GM23338 (cell line): ENCODE measurements at regions not wholly inside any gene's neighbourhood (a gene's known extent, or its start where the extent isn't known, plus 50 kb on each side); places are given as distances from the start of the nearest gene placed in this dataset.

Source experiments
- ATAC-seq: fragments of 200-7000 bp; cut with Tn5 transposase; 3 replicates; pipeline ENCODE4 v1.9.1; 2020
- DNase-seq: peaks from one replicate; pipeline ENCODE4 v3.0.0-alpha.2; 2015; ENCODE audit warnings: low spot score
- H2AFZ ChIP-seq: fragments of 200-600 bp; sonication (generic); 2 replicates; pipeline ENCODE4 v1.8.0; 2016; ENCODE audit warnings: antibody characterized with exemption, mild to moderate bottlenecking, moderate library complexity
- H3F3A ChIP-seq: fragments of 200-600 bp; sonication (generic); replicated peaks from 2 replicates; pipeline ENCODE4 v1.8.0; 2017; ENCODE audit warnings: antibody characterized with exemption, mixed run types, low read depth
- H3K27ac ChIP-seq: fragments of 200-600 bp; sonication (generic); 2 replicates; pipeline ENCODE4 v1.6.1; 2016; ENCODE audit warnings: low read depth
- H3K27me3 ChIP-seq: fragments of 200-600 bp; sonication (generic); 2 replicates; pipeline ENCODE4 v1.8.0; 2016; ENCODE audit warnings: mild to moderate bottlenecking, mixed run types, moderate library complexity; ENCODE audit not compliant: insufficient read depth
- H3K36me3 ChIP-seq: fragments of 200-600 bp; sonication (generic); 2 replicates; pipeline ENCODE4 v1.8.0; 2016; ENCODE audit warnings: mild to moderate bottlenecking; ENCODE audit not compliant: insufficient read depth
- H3K4me1 ChIP-seq: fragments of 200-600 bp; sonication (generic); 2 replicates; pipeline ENCODE4 v1.8.0; 2016; ENCODE audit warnings: mild to moderate bottlenecking, moderate library complexity; ENCODE audit not compliant: insufficient read depth
- H3K4me2 ChIP-seq: fragments of 200-600 bp; sonication (generic); 2 replicates; pipeline ENCODE4 v1.7.1; 2017; ENCODE audit warnings: mixed run types
- H3K4me3 ChIP-seq: fragments of 200-600 bp; sonication (generic); 2 replicates; pipeline ENCODE4 v1.6.1; 2016; ENCODE audit warnings: mixed run types
- H3K79me2 ChIP-seq: fragments of 200-600 bp; sonication (generic); replicated peaks from 2 replicates; pipeline ENCODE4 v1.8.0; 2017; ENCODE audit warnings: mild to moderate bottlenecking; ENCODE audit not compliant: insufficient read depth
- H3K9me2 ChIP-seq: fragments of 200-600 bp; sonication (generic); 2 replicates; pipeline ENCODE4 v1.8.0; 2017; ENCODE audit not compliant: insufficient read depth
- H4K20me1 ChIP-seq: fragments of 200-600 bp; sonication (generic); replicated peaks from 2 replicates; pipeline ENCODE4 v1.8.0; 2017; ENCODE audit warnings: mild to moderate bottlenecking; ENCODE audit not compliant: insufficient read depth
- H3K27ac Mint-ChIP-seq: 2 replicates; pipeline ENCODE4 v1.8.0; 2020; ENCODE audit warnings: inconsistent platforms, mild to moderate bottlenecking, moderate library complexity, mixed read lengths
- H3K27me3 Mint-ChIP-seq: 3 replicates; pipeline ENCODE4 v1.8.0; 2022; ENCODE audit warnings: low read depth, mild to moderate bottlenecking, moderate library complexity, mixed read lengths, inconsistent platforms; ENCODE audit not compliant: insufficient read depth, poor library complexity
- H3K36me3 Mint-ChIP-seq: 3 replicates; pipeline ENCODE4 v1.8.0; 2021; ENCODE audit warnings: low read depth, mild to moderate bottlenecking, inconsistent platforms, moderate library complexity, mixed read lengths
- H3K4me1 Mint-ChIP-seq: 3 replicates; pipeline ENCODE4 v1.8.0; 2020; ENCODE audit warnings: mild to moderate bottlenecking, inconsistent platforms, mixed read lengths
- H3K4me3 Mint-ChIP-seq: 3 replicates; pipeline ENCODE4 v1.8.0; 2021; ENCODE audit warnings: moderate library complexity, mild to moderate bottlenecking, inconsistent platforms, mixed read lengths
- H3K9me3 Mint-ChIP-seq: 3 replicates; pipeline ENCODE4 v1.8.0; 2020; ENCODE audit warnings: moderate library complexity, mild to moderate bottlenecking, inconsistent platforms, mixed read lengths
- CREB1 ChIP-seq: fragments of 250-450 bp; sonication (Bioruptor Pico); IDR thresholded peaks from 2 replicates; pipeline ENCODE4 v1.5.0; 2020; ENCODE audit warnings: low read depth, mild to moderate bottlenecking, moderate library complexity
- EZH2 ChIP-seq: fragments of 200-600 bp; sonication (generic); IDR thresholded peaks from one replicate; pipeline ENCODE4 v1.8.0; 2017; ENCODE audit warnings: antibody characterized with exemption, mild to moderate bottlenecking, low read depth; ENCODE audit not compliant: unreplicated experiment
- EZH2phosphoT487 ChIP-seq: fragments of 200-600 bp; sonication (generic); IDR thresholded peaks from one replicate; pipeline ENCODE4 v1.8.1; 2018; ENCODE audit warnings: antibody characterized with exemption; ENCODE audit not compliant: unreplicated experiment
- JUNB ChIP-seq: IDR thresholded peaks from one replicate; pipeline ENCODE4 v1.6.1; 2016; ENCODE audit warnings: antibody characterized with exemption; ENCODE audit not compliant: unreplicated experiment
- NANOG ChIP-seq: IDR thresholded peaks from 2 replicates; pipeline ENCODE4 v1.6.1; 2016; ENCODE audit warnings: antibody characterized with exemption, borderline replicate concordance
- POLR2AphosphoS5 ChIP-seq: IDR thresholded peaks from 2 replicates; pipeline ENCODE4 v1.6.1; 2016; ENCODE audit warnings: antibody characterized with exemption, low read depth
- STAT1 ChIP-seq: IDR thresholded peaks from one replicate; pipeline ENCODE4 v1.6.1; 2016; ENCODE audit warnings: antibody characterized with exemption; ENCODE audit not compliant: unreplicated experiment
- ZNF114 ChIP-seq: fragments of 250-450 bp; sonication (Bioruptor Pico); IDR thresholded peaks from 2 replicates; pipeline ENCODE4 v1.5.0; 2020; ENCODE audit warnings: mild to moderate bottlenecking, moderate library complexity
- ZNF331 ChIP-seq: fragments of 250-450 bp; sonication (Bioruptor Pico); IDR thresholded peaks from 2 replicates; pipeline ENCODE4 v1.5.0; 2020; ENCODE audit warnings: low read depth, mild to moderate bottlenecking, moderate library complexity
- TF ChIP-seq, protein P1 (sequence below), 2 experiments: fragments of 200-600 bp in 1 of 2; sonication (generic) in 1 of 2; conservative IDR thresholded peaks; 2 replicates each; pipeline versions ENCODE4 v1.5.1 to v1.6.1; 2016 to 2017; ENCODE audit warnings: antibody characterized with exemption in 2 of 2, low read depth in 2 of 2, mild to moderate bottlenecking in 2 of 2, moderate library complexity in 1 of 2
- TF ChIP-seq, protein P2 (sequence below): IDR thresholded peaks from one replicate; pipeline ENCODE4 v1.6.1; 2018; ENCODE audit warnings: antibody characterized with exemption; ENCODE audit not compliant: unreplicated experiment
- TF ChIP-seq, protein P3 (sequence below): IDR thresholded peaks from 2 replicates; pipeline ENCODE4 v1.6.1; 2016; ENCODE audit warnings: antibody characterized with exemption

DNA sequence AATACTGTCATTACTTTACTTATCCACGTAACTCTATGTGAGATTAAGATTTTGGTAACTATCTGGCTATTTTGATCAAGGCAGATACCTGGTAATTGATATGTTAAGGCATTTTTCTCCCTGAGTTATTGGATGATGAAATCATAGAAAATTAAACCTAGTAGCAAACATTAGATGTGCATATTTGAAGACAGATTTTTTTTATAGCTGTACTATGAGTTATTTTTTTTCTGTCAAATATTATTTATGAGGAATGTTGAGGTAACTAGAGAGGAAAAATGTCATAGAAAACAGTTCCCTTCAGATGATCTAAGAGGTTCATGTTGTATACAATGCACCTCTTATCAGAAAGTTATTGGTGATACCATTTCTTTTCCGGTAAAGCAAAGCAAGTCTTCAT, 64.9 kb upstream of the SLC38A2 start:
- Histone ChIP-seq H3K4me1 (peaks cover 4% of the 10 kb centered on the region), H3K27me3 (no peaks in the 10 kb centered on the region), H3K79me2 (no peaks in the 10 kb centered on the region), H4K20me1 (no peaks in the 10 kb centered on the region), H3K36me3 (no peaks in the 10 kb centered on the region), H3K9me2 (no peaks in the 10 kb centered on the region), H3K4me2 (no peak overlapping the region), H2AFZ (no peak overlapping the region), H3F3A (no peaks in the 10 kb centered on the region), H3K27ac (no peak overlapping the region), H3K4me3 (no peak overlapping the region)
- Mint-ChIP-seq H3K4me3 (no peak overlapping the region), H3K27ac (no peak overlapping the region), H3K4me1 (peaks cover 19% of the 10 kb centered on the region), H3K9me3 (no peaks in the 10 kb centered on the region), H3K27me3 (no peaks in the 10 kb centered on the region), H3K36me3 (no peaks in the 10 kb centered on the region)
- TF ChIP-seq CREB1 = no peak
- no peak for TF ChIP-seq STAT1
- TF ChIP-seq POLR2AphosphoS5 = no peak
- TF ChIP-seq, protein P1, sequence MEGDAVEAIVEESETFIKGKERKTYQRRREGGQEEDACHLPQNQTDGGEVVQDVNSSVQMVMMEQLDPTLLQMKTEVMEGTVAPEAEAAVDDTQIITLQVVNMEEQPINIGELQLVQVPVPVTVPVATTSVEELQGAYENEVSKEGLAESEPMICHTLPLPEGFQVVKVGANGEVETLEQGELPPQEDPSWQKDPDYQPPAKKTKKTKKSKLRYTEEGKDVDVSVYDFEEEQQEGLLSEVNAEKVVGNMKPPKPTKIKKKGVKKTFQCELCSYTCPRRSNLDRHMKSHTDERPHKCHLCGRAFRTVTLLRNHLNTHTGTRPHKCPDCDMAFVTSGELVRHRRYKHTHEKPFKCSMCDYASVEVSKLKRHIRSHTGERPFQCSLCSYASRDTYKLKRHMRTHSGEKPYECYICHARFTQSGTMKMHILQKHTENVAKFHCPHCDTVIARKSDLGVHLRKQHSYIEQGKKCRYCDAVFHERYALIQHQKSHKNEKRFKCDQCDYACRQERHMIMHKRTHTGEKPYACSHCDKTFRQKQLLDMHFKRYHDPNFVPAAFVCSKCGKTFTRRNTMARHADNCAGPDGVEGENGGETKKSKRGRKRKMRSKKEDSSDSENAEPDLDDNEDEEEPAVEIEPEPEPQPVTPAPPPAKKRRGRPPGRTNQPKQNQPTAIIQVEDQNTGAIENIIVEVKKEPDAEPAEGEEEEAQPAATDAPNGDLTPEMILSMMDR (conservative IDR thresholded peaks at IDR 0.05; ENCODE audit: low read depth in 2 of 2) = no peak
- no peak for TF ChIP-seq ZNF331 (CRISPR knock-in tag)
- no peak for TF ChIP-seq EZH2phosphoT487
- no peak for TF ChIP-seq ZNF114 (CRISPR knock-in tag)
- ATAC-seq (no peak), DNase-seq (no peak)

DNA sequence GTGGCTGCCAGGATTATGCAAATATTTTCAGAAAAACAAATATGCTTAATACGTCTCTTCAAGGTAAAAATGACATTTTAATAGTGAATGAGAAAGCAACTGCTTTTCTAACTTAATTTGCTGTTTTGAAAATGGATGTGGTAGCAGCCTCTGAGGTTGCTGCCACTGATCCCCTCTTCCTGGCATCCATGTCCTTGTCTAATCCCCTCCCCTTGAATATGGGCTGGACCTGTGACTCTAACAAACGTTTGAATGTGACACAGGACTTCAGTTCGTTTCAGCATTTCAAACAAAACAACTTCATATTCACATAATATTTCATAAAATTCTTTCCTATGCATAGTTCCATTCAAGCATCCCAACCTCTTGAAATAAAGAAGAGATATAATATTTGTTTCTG, 64.2 kb upstream of the SLC38A2 start:
- no peaks in the 10 kb centered on the region for H3K27me3 ChIP-seq
- peaks cover 8% of the 10 kb centered on the region for H3K4me1 ChIP-seq
- no peaks in the 10 kb centered on the region for H3K79me2 ChIP-seq
- DNase-seq (no peak), ATAC-seq (no peak)
- Mint-ChIP-seq H3K4me3 (no peak overlapping the region), H3K9me3 (no peaks in the 10 kb centered on the region), H3K27ac (no peak overlapping the region; the same call in 1 of the 2 replicates), H3K27me3 (peaks cover 4% of the 10 kb centered on the region), H3K36me3 (no peaks in the 10 kb centered on the region), H3K4me1 (peaks cover 22% of the 10 kb centered on the region)
- H2AFZ ChIP-seq = no peak overlapping the region
- H3K27ac ChIP-seq = no peak overlapping the region
- H3K4me3 ChIP-seq = no peak overlapping the region
- H3K9me2 ChIP-seq = no peaks in the 10 kb centered on the region
- H3F3A ChIP-seq = no peaks in the 10 kb centered on the region
- no peak overlapping the region for H3K4me2 ChIP-seq
- H3K36me3 ChIP-seq = no peaks in the 10 kb centered on the region
- no peaks in the 10 kb centered on the region for H4K20me1 ChIP-seq
- TF ChIP-seq, protein P2, sequence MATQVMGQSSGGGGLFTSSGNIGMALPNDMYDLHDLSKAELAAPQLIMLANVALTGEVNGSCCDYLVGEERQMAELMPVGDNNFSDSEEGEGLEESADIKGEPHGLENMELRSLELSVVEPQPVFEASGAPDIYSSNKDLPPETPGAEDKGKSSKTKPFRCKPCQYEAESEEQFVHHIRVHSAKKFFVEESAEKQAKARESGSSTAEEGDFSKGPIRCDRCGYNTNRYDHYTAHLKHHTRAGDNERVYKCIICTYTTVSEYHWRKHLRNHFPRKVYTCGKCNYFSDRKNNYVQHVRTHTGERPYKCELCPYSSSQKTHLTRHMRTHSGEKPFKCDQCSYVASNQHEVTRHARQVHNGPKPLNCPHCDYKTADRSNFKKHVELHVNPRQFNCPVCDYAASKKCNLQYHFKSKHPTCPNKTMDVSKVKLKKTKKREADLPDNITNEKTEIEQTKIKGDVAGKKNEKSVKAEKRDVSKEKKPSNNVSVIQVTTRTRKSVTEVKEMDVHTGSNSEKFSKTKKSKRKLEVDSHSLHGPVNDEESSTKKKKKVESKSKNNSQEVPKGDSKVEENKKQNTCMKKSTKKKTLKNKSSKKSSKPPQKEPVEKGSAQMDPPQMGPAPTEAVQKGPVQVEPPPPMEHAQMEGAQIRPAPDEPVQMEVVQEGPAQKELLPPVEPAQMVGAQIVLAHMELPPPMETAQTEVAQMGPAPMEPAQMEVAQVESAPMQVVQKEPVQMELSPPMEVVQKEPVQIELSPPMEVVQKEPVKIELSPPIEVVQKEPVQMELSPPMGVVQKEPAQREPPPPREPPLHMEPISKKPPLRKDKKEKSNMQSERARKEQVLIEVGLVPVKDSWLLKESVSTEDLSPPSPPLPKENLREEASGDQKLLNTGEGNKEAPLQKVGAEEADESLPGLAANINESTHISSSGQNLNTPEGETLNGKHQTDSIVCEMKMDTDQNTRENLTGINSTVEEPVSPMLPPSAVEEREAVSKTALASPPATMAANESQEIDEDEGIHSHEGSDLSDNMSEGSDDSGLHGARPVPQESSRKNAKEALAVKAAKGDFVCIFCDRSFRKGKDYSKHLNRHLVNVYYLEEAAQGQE = no peak
- no peak for TF ChIP-seq ZNF331 (CRISPR knock-in tag)
- TF ChIP-seq NANOG = no peak
- TF ChIP-seq POLR2AphosphoS5 = no peak
- TF ChIP-seq, protein P1 (conservative IDR thresholded peaks at IDR 0.05; ENCODE audit: low read depth in 2 of 2) = no peak
- TF ChIP-seq CREB1 = no peak
- TF ChIP-seq EZH2phosphoT487 = no peak
- no peak for TF ChIP-seq JUNB
- TF ChIP-seq STAT1 = no peak
- TF ChIP-seq, protein P3, sequence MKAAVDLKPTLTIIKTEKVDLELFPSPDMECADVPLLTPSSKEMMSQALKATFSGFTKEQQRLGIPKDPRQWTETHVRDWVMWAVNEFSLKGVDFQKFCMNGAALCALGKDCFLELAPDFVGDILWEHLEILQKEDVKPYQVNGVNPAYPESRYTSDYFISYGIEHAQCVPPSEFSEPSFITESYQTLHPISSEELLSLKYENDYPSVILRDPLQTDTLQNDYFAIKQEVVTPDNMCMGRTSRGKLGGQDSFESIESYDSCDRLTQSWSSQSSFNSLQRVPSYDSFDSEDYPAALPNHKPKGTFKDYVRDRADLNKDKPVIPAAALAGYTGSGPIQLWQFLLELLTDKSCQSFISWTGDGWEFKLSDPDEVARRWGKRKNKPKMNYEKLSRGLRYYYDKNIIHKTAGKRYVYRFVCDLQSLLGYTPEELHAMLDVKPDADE = no peak
- TF ChIP-seq ZNF114 (CRISPR knock-in tag) = no peak
- no peak for TF ChIP-seq EZH2
